Ureter (tissue), 1 donor: ENCODE measurements at regions not wholly inside any gene's neighbourhood (a gene's known extent, or its start where the extent isn't known, plus 50 kb on each side); places are given as distances from the start of the nearest gene placed in this dataset.
"Not testable (repeated sequence)": the region's sequence is repeated elsewhere in the genome, so short reads cannot be mapped to it uniquely, and the experiment has no call there.

Experiments used
- DNase-seq: peaks from one replicate; pipeline ENCODE4 v3.0.0-alpha.2; 2020; ENCODE audit warnings: low spot score
- donor health status: DM: yes; HTN: yes; CAD: no.

GRCh38 chr5:72596956-72597355 lies 89.7 kb upstream of the ZNF366 start:
- no peak for DNase-seq

GRCh38 chr5:72588640-72589039 lies 81.4 kb upstream of the ZNF366 start:
- DNase-seq = no peak

DNA sequence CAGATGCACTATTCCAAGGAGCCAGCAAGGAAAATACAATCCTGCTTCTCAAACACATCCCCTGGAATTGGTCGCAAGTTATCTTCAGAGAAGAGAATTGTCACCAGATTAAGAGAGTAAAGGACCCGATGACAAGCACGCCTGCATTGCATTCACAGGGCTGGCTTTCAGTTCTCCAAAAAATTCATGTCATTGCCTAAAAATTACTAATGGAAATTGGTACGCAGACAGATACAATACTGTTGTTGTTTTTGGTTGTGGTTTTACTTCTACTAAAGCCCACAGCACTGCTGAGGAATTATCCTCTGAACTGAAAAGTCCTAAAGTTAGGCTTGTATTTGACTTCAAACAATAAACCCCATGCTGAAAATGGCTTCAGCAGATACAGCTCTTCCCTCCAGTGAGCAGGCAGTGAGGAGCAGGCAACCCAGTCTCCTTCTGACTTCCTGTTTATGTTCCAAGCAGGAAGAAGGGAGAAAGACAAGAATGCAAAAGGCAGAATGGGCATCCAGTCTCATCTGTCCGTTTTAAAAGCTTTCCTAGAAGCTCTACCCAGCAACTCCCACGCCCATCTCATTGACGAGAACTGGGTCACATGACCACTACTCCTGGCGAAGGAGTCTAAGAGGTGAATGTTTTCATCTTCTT lies 80.6 kb upstream of the ZNF366 start:
- no peak for DNase-seq

DNA sequence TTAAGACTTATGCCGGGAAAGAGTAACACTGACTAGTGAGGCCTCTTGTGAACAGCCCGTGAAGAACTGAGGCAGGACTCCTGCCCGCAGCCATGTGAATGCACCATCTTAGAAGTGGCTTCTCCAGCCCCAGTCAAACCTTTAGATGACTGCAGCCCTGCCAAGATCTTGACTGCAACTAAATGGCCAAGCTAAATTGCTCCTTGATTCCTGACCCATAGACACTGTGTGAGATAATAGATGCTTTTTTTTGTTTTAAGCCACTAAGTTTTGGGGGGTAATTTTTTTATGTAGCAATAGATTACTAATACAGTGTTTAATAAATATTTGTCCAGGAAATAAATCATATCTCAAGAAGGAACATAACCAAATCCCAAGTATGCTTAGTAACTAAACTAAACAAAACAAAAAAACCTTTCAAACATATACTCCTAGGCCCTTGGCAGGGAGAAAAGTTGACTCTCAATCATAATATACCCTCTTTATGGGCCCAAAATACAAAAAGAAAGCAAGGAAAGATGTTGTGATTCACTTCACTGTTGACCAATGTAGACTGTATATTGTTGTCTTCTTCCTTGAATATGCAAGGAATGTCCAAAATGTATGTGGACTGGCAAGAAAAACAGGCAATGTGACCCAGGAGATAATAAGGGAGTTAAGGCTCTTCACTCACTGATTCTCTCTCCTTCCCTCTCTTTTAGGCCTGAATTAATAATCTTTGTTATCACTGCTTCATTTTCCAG lies 79.7 kb upstream of the ZNF366 start:
- DNase-seq = no peak

GRCh38 chr5:72584466-72584865 lies 77.3 kb upstream of the ZNF366 start:
- DNase-seq = no peak

GRCh38 chr5:72579290-72579689 lies 72.1 kb upstream of the ZNF366 start:
- not testable (repeated sequence) for DNase-seq

DNA sequence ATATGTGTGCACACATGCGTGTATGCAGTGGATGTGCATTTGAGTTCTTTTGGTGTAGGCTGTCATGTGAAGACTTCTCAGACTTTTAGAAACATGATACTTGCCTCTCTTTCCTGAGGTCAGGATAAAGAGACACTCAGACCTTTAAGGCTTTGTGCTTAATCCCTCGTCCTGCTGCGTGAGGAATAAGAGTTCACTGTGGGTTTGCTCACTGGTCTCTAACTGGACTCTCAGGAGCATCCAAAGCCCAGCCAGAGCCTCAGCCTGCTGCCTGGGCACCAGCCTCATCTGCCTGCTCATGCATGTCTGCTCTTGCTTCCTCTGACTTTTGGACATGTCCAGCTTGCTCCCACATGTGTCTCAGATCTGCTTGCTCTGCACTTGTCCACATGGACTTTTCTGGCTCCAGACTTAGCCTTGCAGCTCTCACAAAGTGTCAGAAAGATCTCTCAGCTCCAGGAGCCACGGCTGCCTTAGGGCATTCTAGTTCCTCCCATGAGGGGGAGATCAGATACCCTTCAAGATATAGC lies 65.1 kb upstream of the ZNF366 start:
- DNase-seq = no peak

GRCh38 chr5:72569408-72569944 lies 62.3 kb upstream of the ZNF366 start:
- no peak for DNase-seq

- DNase-seq = no peak
Measured at GRCh38 chr5:72566746-72567145, 59.5 kb upstream of the ZNF366 start.

- DNase-seq = no peak
Measured at GRCh38 chr5:72565513-72566289, 58.5 kb upstream of the ZNF366 start.

DNA sequence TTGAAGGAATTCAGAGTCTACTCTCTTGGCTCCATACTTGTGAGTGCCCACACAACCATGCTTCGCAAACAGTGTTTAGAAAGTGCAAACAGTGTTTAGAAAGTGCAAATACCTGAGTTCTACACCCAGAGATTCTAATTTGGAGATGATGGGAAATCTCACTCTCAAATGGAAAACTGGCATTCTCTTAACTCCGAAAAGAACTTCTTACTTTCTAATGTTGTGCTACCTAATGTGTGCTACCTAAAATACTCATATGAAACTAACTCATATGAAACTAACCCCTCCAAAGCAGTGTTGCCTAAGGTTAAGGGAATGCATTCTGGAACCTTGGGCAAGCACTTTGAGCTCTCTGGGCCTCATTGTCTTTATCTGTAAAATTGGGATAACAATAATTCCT lies 55.5 kb upstream of the ZNF366 start:
- DNase-seq = no peak

DNA sequence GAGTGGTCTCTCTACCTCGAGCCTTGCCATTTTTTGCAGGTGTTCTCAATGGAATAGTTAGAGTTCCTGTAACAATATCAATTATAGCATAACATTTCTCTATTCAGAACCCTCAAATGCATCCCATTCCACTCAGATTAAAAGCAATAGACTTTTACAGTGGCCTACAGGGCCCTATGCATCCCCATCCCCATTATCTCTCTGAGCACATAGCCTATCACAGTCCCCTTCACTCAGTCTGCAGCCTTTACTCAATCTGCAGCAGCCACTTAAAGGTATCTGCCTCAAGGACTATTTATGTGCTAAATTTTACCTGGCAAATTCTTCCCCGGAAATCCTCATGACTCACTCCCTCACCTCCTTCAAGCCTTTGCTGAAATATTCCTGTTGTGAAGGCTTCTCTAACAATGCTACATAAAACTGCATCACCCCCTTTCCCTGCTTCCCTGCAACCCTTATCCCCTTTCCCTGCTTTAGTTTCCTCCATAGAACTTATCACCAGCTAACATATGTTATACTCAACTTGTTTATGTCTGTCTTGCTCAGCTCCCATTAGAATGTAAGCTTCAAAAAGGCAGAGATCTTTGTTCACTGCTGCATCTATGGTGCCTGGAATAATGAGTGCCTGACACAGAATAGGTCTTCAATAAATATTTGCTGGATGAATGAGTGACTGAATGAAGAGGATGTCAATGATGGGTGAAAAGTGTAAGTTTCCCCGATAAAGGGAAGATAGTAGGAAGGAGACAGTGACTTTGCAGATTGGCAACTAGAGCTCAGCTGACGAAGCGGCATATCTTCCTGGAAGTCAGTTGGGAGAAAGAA lies 54.1 kb upstream of the ZNF366 start:
- DNase-seq = no peak

GRCh38 chr5:72559866-72560766 lies 52.9 kb upstream of the ZNF366 start:
- no peak for DNase-seq

DNA sequence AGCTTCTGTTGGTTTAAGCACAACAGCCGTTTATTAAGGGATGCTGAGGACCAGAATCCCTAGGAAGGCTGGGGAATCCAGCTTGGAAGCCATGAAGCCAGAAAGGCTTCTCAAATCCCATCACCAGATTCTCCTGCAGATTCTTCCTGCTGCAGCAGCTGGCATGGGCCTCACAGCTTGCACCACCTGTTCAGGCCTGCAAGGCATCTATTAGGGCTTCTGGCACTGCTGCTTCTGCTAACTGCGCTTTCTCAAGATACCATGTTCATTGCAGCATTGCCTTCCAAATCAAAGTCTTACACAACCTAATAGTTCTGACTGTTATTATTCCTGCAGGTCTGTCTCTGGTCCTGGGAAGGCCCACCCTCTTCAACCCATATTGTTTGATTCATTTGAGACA lies 51.2 kb upstream of the ZNF366 start:
- DNase-seq = no peak

GRCh38 chr5:72558046-72558336 lies 50.8 kb upstream of the ZNF366 start:
- DNase-seq = no peak

DNA sequence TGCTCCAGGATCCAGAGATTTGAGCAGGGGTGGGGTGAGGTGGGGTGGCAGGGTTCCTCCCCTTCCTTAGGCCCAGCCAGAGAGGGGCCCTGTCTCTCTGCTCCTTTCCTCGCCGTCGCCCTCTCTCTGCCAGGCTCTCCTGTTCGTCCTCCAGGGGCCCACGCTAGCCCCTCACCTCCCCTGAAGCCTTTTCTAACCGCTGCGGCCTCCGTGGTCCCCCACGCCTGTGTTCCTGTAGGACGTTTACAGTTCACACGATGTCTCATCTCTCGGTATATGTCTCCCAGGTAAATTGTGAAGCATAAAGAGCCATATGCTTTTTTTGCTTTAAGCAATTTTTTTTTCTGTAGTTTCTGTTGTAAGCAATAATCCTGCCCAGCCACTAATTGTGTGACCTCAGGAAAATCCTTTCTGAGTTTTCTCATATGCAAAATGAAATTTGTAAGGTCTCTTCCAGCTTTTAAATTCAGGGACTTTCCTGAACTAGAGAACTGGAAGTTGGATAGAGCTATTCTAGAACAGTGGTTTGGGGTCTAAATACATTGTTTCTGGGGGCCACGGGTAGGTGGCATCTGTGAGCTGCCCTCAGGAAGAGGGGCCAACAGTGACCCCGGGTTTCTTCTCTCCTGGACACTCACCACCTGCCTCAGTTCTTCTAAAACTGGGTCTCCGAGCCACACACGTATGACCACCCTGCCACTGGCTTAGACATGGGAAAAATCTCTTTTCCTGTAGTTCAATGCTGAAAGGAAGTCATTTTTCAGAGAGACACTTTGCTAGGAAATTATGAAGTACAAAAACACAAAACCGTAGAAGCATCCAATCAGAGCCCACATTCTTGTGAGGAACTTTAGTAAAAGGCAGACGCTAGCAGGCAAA lies 50.2 kb upstream of the ZNF366 start:
- DNase-seq = no peak
